Thyroid gland (tissue), 4 donors: ENCODE measurements at regions not wholly inside any gene's neighbourhood (a gene's known extent, or its start where the extent isn't known, plus 50 kb on each side); places are given as distances from the start of the nearest gene placed in this dataset.

Experiments used
- POLR2A ChIP-seq, 2 donors: fragments of 450-650 bp; IDR thresholded peaks; one replicate each; pipeline ENCODE4 v1.6.1; 2017; ENCODE audit warnings: antibody characterized with exemption in 2 of 2, mild to moderate bottlenecking in 2 of 2, moderate library complexity in 1 of 2
- TF ChIP-seq, protein P1 (sequence below), 6 experiments: fragments of 200-600 bp in 3 of 6; fragments of 450-650 bp in 3 of 6; sonication (generic) in 3 of 6; IDR thresholded peaks; one replicate each; pipeline ENCODE4 v1.5.1; 2016 to 2019; ENCODE audit warnings: antibody characterized with exemption in 6 of 6, mild to moderate bottlenecking in 2 of 6, inconsistent platforms in 1 of 6, moderate library complexity in 1 of 6

DNA sequence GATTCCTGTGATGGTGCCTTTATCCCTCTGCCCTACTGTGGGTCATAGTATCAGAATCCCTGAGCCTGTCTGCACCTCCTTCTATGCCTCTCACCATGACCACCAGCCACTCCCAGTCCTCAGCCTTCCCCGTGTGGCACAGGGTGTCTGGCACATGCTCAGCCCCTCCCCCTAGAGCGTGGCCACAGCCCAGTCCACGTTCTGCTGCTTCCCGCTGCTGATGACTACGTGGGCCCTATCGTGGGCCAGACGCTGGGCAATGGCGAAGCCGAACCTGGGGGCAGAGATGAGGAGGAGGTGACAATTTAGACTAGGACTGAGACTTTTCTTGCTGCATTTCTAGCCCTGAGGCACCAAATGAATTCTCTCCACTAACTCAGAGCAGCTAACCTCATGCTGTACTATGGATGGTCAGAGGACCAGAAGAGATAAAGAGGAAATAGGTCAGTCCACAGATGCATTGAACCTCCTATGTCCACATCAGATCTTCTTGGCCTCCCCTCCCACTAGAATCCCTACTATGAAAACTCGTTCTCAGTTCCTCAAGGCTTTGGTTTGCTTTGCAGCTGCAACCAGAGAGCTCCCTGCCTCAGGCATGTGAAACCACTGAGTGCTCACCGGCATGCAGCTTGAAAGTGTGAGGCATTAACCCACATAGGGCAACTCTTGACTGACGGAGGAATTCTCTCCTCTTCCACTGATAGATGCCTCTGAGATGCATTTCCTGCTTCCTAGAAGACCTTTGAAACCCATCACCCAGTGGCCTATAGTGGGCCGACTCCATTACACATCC lies 126.3 kb upstream of the DHRS4 start:
- TF ChIP-seq POLR2A (IDR thresholded peaks at IDR 0.05): no peak
- TF ChIP-seq, protein P1, sequence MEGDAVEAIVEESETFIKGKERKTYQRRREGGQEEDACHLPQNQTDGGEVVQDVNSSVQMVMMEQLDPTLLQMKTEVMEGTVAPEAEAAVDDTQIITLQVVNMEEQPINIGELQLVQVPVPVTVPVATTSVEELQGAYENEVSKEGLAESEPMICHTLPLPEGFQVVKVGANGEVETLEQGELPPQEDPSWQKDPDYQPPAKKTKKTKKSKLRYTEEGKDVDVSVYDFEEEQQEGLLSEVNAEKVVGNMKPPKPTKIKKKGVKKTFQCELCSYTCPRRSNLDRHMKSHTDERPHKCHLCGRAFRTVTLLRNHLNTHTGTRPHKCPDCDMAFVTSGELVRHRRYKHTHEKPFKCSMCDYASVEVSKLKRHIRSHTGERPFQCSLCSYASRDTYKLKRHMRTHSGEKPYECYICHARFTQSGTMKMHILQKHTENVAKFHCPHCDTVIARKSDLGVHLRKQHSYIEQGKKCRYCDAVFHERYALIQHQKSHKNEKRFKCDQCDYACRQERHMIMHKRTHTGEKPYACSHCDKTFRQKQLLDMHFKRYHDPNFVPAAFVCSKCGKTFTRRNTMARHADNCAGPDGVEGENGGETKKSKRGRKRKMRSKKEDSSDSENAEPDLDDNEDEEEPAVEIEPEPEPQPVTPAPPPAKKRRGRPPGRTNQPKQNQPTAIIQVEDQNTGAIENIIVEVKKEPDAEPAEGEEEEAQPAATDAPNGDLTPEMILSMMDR (IDR thresholded peaks at IDR 0.05): no peak
